22Rv1 (cell line): ENCODE measurements at regions not wholly inside any gene's neighbourhood (a gene's known extent, or its start where the extent isn't known, plus 50 kb on each side); places are given as distances from the start of the nearest gene placed in this dataset.

ENCODE experiments used
- H3K27ac ChIP-seq: fragments of 450-650 bp; 2 replicates; pipeline ENCODE4 v1.5.1; 2017
- ZFX ChIP-seq: fragments of 450-650 bp; IDR thresholded peaks from 2 replicates; pipeline ENCODE4 v1.6.1; 2017; ENCODE audit warnings: antibody characterized with exemption, borderline replicate concordance
- TF ChIP-seq, protein P1 (sequence below): fragments of 450-650 bp; IDR thresholded peaks from 2 replicates; pipeline ENCODE4 v1.5.1; 2017; ENCODE audit warnings: mild to moderate bottlenecking

DNA sequence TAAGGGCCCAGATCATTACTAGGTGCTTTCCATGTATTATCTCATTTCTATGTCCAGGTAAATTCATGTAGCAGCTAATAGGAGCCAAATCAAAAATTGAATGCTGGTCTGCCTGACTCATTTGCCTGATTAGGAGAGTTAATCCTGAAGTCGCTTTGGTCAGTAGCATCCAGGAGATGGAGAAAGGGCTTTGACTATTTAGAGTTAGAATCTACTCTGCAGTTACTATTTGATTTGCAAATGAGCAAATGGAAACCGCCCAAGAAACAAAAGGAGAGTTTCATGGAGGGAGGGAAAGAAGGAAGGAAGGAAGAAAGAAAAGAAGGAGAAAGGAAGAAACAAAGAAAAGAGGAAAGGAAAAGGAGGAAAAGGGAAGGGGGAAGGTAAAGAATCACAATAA, 539.6 kb upstream of the MMS22L start:
- no peak overlapping the region for H3K27ac ChIP-seq
- TF ChIP-seq ZFX, result no peak
- TF ChIP-seq, protein P1, sequence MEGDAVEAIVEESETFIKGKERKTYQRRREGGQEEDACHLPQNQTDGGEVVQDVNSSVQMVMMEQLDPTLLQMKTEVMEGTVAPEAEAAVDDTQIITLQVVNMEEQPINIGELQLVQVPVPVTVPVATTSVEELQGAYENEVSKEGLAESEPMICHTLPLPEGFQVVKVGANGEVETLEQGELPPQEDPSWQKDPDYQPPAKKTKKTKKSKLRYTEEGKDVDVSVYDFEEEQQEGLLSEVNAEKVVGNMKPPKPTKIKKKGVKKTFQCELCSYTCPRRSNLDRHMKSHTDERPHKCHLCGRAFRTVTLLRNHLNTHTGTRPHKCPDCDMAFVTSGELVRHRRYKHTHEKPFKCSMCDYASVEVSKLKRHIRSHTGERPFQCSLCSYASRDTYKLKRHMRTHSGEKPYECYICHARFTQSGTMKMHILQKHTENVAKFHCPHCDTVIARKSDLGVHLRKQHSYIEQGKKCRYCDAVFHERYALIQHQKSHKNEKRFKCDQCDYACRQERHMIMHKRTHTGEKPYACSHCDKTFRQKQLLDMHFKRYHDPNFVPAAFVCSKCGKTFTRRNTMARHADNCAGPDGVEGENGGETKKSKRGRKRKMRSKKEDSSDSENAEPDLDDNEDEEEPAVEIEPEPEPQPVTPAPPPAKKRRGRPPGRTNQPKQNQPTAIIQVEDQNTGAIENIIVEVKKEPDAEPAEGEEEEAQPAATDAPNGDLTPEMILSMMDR, result no peak

DNA sequence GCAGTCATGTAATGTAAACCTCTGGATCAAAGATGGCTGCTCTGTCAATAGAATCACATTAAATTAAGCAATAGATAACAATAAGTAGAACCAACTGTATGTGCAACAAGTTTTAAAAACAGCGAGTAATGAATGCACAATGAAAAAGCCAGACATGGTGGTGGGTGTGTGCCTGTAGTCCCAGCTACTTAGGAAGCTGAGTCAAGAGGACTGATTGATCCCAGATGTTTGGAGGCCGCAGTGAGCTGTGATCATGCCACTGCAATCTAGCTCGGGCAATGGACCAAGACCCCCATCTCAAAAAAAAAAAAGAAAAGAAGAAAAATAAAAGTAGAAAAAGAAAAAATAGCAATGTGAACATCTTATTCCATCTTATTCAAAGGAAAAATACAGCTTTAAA, 558.7 kb upstream of the MMS22L start:
- H3K27ac ChIP-seq, result no peak overlapping the region
- TF ChIP-seq, protein P1, result no peak
- TF ChIP-seq ZFX, result no peak

DNA sequence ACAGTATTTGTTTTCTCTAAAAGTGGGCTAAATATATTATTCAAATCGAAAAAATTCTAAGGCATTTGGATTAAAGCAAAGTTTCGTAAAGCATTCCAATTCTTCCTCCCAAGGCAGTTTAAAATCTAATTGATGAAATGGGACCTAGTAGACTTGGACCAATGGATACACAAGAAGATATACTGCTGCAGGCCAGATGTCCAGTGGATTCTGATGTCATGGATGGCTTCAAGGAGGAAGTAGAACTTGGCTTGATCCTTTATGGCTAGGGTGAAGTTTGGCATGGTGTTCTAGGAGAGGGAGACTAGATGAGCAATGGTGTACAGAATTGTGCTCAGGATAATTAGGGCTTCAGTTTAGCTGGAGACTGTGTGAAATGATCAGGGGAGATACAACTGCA, 559.5 kb upstream of the MMS22L start:
- TF ChIP-seq, protein P1, result no peak
- no peak for TF ChIP-seq ZFX
- no peak overlapping the region for H3K27ac ChIP-seq

DNA sequence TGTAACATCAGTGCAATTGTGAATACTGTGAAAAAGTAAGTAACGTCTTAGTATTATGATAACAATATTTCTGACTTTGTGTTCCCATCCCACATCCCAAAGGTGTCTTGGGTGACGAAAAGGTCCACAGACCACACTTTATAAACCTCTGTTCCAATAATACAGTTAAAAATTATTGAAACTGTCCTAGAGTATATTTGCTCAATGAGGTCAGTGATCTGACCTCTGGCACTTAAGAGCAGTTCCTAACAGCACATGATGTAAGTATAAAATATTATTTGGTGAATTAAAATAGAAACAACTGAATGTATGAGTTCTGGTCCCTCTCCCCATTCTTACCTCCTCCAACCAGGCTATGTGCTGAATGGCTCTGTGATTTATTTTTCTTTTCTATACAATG, 566.4 kb upstream of the MMS22L start:
- no peak overlapping the region for H3K27ac ChIP-seq
- TF ChIP-seq, protein P1, result no peak
- no peak for TF ChIP-seq ZFX

DNA sequence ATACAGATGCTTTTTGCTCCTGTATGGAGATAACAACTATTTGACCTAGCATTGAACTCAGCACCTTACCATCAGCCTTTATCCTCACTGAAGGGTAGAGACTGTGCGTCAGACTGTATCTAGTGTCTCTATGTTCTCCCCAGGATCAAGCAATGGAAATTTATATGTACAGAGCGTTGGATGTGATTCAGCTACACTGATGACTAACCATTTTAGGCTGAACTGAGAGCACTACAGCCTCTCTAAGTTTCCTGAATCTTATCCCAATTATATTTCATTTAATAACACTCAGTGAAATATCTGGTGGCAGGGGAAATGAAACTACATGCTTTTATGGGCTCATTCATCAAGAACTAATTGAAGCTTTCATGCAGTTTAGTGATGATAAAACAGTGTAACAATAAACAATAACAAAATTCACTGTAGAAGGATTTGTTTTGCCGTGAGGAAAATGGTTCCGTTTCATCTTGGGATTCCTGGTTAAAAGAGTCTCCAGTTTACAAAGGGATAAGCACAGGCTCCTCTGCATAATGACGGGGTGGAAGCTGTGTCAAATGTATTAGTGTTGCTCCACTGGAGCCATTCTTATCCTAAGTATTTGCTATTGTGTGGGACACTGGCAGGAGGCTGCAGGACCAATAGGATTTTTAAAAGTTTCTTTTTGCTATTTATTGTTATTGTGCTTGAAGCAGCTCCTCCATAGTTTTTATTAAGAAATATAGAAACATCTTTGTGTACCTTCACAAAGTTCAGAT, 567.6 kb upstream of the MMS22L start:
- no peak overlapping the region for H3K27ac ChIP-seq
- TF ChIP-seq ZFX, result no peak

DNA sequence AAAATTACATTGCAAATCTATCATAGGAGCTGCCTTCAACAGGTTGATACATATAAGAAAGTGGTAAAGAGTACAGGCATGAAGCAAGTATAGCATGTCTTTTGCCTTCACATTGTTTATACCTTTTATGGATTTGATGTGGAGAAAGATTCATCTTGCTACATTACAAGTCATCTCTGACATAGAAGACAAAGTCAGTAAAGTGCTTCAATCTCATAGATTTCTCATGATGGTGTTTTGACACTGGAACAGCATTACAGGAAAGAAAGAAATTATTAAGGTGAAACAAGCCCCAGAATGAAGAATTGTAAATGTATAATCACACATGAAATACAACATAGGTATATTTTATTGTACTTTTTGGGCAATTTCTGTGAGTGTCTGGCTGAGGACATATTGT, 580.7 kb upstream of the MMS22L start:
- TF ChIP-seq ZFX, result no peak
- TF ChIP-seq, protein P1, result no peak
- H3K27ac ChIP-seq, result no peak overlapping the region

DNA sequence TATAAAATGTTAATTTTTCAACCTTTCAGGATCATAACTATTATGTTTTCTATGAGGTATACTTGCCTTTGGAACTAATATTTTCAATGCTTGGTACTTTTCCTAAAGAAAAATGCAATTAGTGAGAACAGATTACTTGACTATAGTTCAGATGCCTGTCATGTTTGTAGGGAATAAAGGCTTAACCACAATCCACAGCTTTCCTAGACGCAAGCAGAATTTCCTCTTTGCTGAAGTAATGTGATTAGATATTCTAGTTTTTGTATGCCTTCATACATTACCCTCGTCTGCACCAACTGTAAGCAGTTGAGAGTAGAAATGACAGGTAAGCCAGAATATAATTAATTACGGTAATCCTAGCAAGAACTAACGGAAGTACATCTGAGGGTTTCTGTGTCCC, 581.4 kb upstream of the MMS22L start:
- no peak for TF ChIP-seq ZFX
- TF ChIP-seq, protein P1, result no peak
- H3K27ac ChIP-seq, result no peak overlapping the region

DNA sequence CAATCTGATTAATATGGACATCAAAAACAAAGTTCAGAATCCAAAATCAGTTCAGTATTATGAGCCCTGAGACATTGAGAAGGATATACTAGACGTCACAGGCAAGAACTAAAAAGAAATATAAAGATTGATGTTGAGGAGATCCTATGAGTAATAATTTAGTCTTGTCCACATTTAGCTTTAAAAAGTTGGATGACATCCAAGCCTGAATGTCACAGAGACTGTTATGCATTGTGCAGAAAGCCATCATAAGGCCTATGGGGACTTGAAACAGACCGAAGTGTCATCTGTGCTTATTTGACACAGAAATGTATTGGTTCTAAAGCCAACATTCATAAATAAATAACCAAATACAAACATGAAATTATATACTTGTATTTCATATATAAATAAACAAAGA, 581.8 kb upstream of the MMS22L start:
- no peak for TF ChIP-seq ZFX
- TF ChIP-seq, protein P1, result no peak
- no peak overlapping the region for H3K27ac ChIP-seq
